Neural cell (in vitro differentiated cells): ENCODE measurements at regions not wholly inside any gene's neighbourhood (a gene's known extent, or its start where the extent isn't known, plus 50 kb on each side); places are given as distances from the start of the nearest gene placed in this dataset.

Experiments
- H2AFZ ChIP-seq: fragments of 200-600, 300-800 bp; sonication (generic), shearing (Covaris generic); 2 replicates; pipeline ENCODE4 v1.6.0; 2014; ENCODE audit warnings: low read depth, mild to moderate bottlenecking, antibody characterized with exemption, low read length, moderate library complexity
- H3F3A ChIP-seq: fragments of 200-600 bp; shearing (Covaris generic); 2 replicates; pipeline ENCODE4 v1.6.1; 2016; ENCODE audit warnings: mild to moderate bottlenecking, moderate library complexity, mixed read lengths, antibody characterized with exemption, low read length; ENCODE audit not compliant: insufficient read depth, poor library complexity, severe bottlenecking
- H3K27ac ChIP-seq: fragments of 200-600, 300-800 bp; sonication (generic), shearing (Covaris generic); 2 replicates; pipeline ENCODE4 v1.5.1; 2014; ENCODE audit warnings: mild to moderate bottlenecking, low read length, moderate library complexity
- H3K27me3 ChIP-seq: fragments of 300-800, 200-600 bp; sonication (generic), shearing (Covaris generic); 2 replicates; pipeline ENCODE4 v1.6.0; 2014; ENCODE audit warnings: mild to moderate bottlenecking, low read depth, low read length, moderate library complexity; ENCODE audit not compliant: insufficient read depth
- H3K36me3 ChIP-seq: fragments of 300-800, 200-600 bp; sonication (generic), shearing (Covaris generic); 2 replicates; pipeline ENCODE4 v1.5.1; 2014; ENCODE audit warnings: mild to moderate bottlenecking, antibody characterized with exemption, low read length, moderate library complexity; ENCODE audit not compliant: insufficient read depth
- H3K4me2 ChIP-seq: fragments of 300-800, 200-600 bp; sonication (generic), shearing (Covaris generic); 2 replicates; pipeline ENCODE4 v1.6.0; 2014; ENCODE audit warnings: mild to moderate bottlenecking, low read length
- H3K4me3 ChIP-seq: fragments of 300-800, 200-600 bp; sonication (generic), shearing (Covaris generic); 2 replicates; pipeline ENCODE4 v1.5.1; 2014; ENCODE audit warnings: mild to moderate bottlenecking, low read length, moderate library complexity
- H3K79me2 ChIP-seq: fragments of 200-600 bp; shearing (Covaris generic); replicated peaks from 2 replicates; pipeline ENCODE4 v1.6.0; 2014; ENCODE audit warnings: mild to moderate bottlenecking, low read length, moderate library complexity; ENCODE audit not compliant: insufficient read depth
- H3K9ac ChIP-seq: fragments of 300-800, 200-600 bp; sonication (generic), shearing (Covaris generic); 2 replicates; pipeline ENCODE4 v1.6.1; 2016; ENCODE audit warnings: mild to moderate bottlenecking, low read length, mixed read lengths
- H3K9me2 ChIP-seq: fragments of 200-600 bp; shearing (Covaris generic); 2 replicates; pipeline ENCODE4 v1.6.1; 2016; ENCODE audit warnings: mild to moderate bottlenecking, low read length, mixed read lengths; ENCODE audit not compliant: insufficient read depth
- H3K9me3 ChIP-seq: fragments of 200-600, 300-800 bp; sonication (generic), shearing (Covaris generic); 2 replicates; pipeline ENCODE4 v1.6.1; 2016; ENCODE audit warnings: mild to moderate bottlenecking, mixed run types, low read length, moderate library complexity, mixed read lengths
- H4K20me1 ChIP-seq: fragments of 200-600 bp; shearing (Covaris generic); 2 replicates; pipeline ENCODE4 v1.6.1; 2016; ENCODE audit warnings: mild to moderate bottlenecking, mixed run types; ENCODE audit not compliant: insufficient read depth
- EP300 ChIP-seq: fragments of 450-650 bp; conservative IDR thresholded peaks from 2 replicates; pipeline ENCODE4 v1.6.1; 2014; ENCODE audit warnings: antibody characterized with exemption, mild to moderate bottlenecking, moderate library complexity; ENCODE audit not compliant: poor library complexity, severe bottlenecking
- EZH2 ChIP-seq: fragments of 200-600, 300-800 bp; shearing (Covaris generic), sonication (generic); IDR thresholded peaks from 2 replicates; pipeline ENCODE4 v1.6.1; 2014; ENCODE audit warnings: antibody characterized with exemption, low read length, borderline replicate concordance, mild to moderate bottlenecking; ENCODE audit not compliant: insufficient read depth, poor library complexity, severe bottlenecking
- MXI1 ChIP-seq: fragments of 450-650 bp; conservative IDR thresholded peaks from 2 replicates; pipeline ENCODE4 v1.6.1; 2014; ENCODE audit warnings: antibody characterized with exemption, mild to moderate bottlenecking; ENCODE audit not compliant: poor library complexity, severe bottlenecking
- POLR2AphosphoS5 ChIP-seq: IDR thresholded peaks from 2 replicates; pipeline ENCODE4 v1.6.1; 2012
- RAD21 ChIP-seq: fragments of 450-650 bp; conservative IDR thresholded peaks from 2 replicates; pipeline ENCODE4 v1.6.1; 2014; ENCODE audit warnings: antibody characterized with exemption, mild to moderate bottlenecking, moderate library complexity
- SMC3 ChIP-seq: fragments of 450-650 bp; conservative IDR thresholded peaks from 2 replicates; pipeline ENCODE4 v1.6.1; 2014; ENCODE audit warnings: antibody characterized with exemption, mild to moderate bottlenecking, moderate library complexity; ENCODE audit not compliant: poor library complexity
- TAF1 ChIP-seq: IDR thresholded peaks from 2 replicates; pipeline ENCODE4 v1.6.1; 2012; ENCODE audit warnings: low read depth
- TF ChIP-seq, protein P1 (sequence below): fragments of 450-650 bp; IDR thresholded peaks from 2 replicates; pipeline ENCODE4 v1.5.1; 2014; ENCODE audit warnings: antibody characterized with exemption, mild to moderate bottlenecking, moderate library complexity; ENCODE audit not compliant: poor library complexity, severe bottlenecking
- TF ChIP-seq, protein P2 (sequence below): IDR thresholded peaks from 2 replicates; pipeline ENCODE4 v1.6.1; 2012; ENCODE audit warnings: borderline replicate concordance

DNA sequence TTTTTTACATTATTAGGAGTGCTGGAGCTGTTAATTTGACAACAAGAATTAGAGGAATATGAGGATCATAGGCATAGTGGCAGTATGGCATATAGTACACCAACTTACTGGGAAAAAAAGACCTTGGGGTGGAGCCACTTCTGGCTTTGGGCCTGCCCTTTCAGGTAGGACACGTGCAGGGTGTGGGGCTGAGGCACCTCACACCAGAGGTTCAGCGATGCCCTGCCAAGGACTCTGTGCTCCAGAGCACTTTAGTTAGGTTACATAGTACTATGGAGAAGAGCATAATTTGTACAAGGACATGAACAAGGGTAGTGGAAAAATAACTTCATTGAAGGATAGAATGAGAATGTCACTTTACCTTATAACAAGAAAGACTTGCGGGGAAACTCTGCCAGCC lies 77.1 kb upstream of the CD302 start:
- no peak overlapping the region for H3K9ac ChIP-seq
- H3K4me3 ChIP-seq: no peak overlapping the region
- no peaks in the 10 kb centered on the region for H3K36me3 ChIP-seq
- H3K4me2 ChIP-seq: no peak overlapping the region
- H3K27me3 ChIP-seq: no peaks in the 10 kb centered on the region
- H3K27ac ChIP-seq: no peak overlapping the region
- no peaks in the 10 kb centered on the region for H3K9me2 ChIP-seq
- no peaks in the 10 kb centered on the region for H3K79me2 ChIP-seq
- TF ChIP-seq MXI1: no peak
- TF ChIP-seq, protein P1, sequence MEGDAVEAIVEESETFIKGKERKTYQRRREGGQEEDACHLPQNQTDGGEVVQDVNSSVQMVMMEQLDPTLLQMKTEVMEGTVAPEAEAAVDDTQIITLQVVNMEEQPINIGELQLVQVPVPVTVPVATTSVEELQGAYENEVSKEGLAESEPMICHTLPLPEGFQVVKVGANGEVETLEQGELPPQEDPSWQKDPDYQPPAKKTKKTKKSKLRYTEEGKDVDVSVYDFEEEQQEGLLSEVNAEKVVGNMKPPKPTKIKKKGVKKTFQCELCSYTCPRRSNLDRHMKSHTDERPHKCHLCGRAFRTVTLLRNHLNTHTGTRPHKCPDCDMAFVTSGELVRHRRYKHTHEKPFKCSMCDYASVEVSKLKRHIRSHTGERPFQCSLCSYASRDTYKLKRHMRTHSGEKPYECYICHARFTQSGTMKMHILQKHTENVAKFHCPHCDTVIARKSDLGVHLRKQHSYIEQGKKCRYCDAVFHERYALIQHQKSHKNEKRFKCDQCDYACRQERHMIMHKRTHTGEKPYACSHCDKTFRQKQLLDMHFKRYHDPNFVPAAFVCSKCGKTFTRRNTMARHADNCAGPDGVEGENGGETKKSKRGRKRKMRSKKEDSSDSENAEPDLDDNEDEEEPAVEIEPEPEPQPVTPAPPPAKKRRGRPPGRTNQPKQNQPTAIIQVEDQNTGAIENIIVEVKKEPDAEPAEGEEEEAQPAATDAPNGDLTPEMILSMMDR: no peak
- TF ChIP-seq SMC3: no peak
- TF ChIP-seq POLR2AphosphoS5: no peak
- TF ChIP-seq, protein P2, sequence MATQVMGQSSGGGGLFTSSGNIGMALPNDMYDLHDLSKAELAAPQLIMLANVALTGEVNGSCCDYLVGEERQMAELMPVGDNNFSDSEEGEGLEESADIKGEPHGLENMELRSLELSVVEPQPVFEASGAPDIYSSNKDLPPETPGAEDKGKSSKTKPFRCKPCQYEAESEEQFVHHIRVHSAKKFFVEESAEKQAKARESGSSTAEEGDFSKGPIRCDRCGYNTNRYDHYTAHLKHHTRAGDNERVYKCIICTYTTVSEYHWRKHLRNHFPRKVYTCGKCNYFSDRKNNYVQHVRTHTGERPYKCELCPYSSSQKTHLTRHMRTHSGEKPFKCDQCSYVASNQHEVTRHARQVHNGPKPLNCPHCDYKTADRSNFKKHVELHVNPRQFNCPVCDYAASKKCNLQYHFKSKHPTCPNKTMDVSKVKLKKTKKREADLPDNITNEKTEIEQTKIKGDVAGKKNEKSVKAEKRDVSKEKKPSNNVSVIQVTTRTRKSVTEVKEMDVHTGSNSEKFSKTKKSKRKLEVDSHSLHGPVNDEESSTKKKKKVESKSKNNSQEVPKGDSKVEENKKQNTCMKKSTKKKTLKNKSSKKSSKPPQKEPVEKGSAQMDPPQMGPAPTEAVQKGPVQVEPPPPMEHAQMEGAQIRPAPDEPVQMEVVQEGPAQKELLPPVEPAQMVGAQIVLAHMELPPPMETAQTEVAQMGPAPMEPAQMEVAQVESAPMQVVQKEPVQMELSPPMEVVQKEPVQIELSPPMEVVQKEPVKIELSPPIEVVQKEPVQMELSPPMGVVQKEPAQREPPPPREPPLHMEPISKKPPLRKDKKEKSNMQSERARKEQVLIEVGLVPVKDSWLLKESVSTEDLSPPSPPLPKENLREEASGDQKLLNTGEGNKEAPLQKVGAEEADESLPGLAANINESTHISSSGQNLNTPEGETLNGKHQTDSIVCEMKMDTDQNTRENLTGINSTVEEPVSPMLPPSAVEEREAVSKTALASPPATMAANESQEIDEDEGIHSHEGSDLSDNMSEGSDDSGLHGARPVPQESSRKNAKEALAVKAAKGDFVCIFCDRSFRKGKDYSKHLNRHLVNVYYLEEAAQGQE: no peak
- TF ChIP-seq TAF1: no peak
- no peak for TF ChIP-seq EZH2
- TF ChIP-seq EP300: no peak
- TF ChIP-seq RAD21: no peak
- no peak overlapping the region for H2AFZ ChIP-seq
- no peaks in the 10 kb centered on the region for H3F3A ChIP-seq
- H4K20me1 ChIP-seq: no peaks in the 10 kb centered on the region
- H3K9me3 ChIP-seq: no peaks in the 10 kb centered on the region

DNA sequence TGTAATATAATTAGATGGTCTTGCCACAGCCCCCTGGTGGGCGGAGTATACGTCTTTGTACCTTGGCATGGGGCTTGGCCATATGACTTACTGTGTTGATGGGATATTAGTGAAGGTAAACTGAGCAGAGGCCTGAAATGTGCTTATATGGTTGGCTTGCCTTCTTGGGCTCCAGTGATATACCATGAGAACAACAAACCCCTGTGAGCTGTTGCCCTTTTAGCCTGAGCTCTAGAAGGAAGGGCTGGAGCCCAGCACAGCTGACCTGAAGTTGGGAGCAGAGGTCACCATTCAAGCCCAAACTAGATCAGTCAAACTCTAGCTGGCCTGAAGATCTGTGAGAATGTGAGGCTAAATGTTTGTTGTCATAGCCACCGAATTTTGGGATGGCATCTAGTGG lies 75.2 kb upstream of the CD302 start:
- TF ChIP-seq MXI1: no peak
- no peak for TF ChIP-seq EP300
- TF ChIP-seq EZH2: no peak
- TF ChIP-seq, protein P2: no peak
- no peaks in the 10 kb centered on the region for H3K9me2 ChIP-seq
- H3K4me2 ChIP-seq: no peak overlapping the region
- H3K4me3 ChIP-seq: no peak overlapping the region
- H3K27ac ChIP-seq: no peak overlapping the region
- no peaks in the 10 kb centered on the region for H4K20me1 ChIP-seq
- H3K27me3 ChIP-seq: no peaks in the 10 kb centered on the region
- no peaks in the 10 kb centered on the region for H3K9me3 ChIP-seq
- H3K9ac ChIP-seq: no peak overlapping the region
- H2AFZ ChIP-seq: no peak overlapping the region
- H3K36me3 ChIP-seq: no peaks in the 10 kb centered on the region
- H3K79me2 ChIP-seq: no peaks in the 10 kb centered on the region
- no peaks in the 10 kb centered on the region for H3F3A ChIP-seq
